Neural crest cell (in vitro differentiated cells): ENCODE measurements at regions not wholly inside any gene's neighbourhood (a gene's known extent, or its start where the extent isn't known, plus 50 kb on each side); places are given as distances from the start of the nearest gene placed in this dataset.

Experiments
- DNase-seq: peaks from one replicate; pipeline ENCODE4 v3.0.0; 2021; ENCODE audit warnings: low read depth, mixed read lengths, low spot score
- H3K27ac Mint-ChIP-seq: one replicate; pipeline ENCODE4 v1.8.0; 2021; ENCODE audit warnings: mild to moderate bottlenecking, mixed read lengths; ENCODE audit not compliant: unreplicated experiment
- H3K27me3 Mint-ChIP-seq: 2 replicates; pipeline ENCODE4 v1.8.0; 2021; ENCODE audit warnings: low read depth, mild to moderate bottlenecking, mixed read lengths
- H3K36me3 Mint-ChIP-seq: 2 replicates; pipeline ENCODE4 v1.8.0; 2021; ENCODE audit warnings: low read depth, mild to moderate bottlenecking, mixed read lengths
- H3K4me1 Mint-ChIP-seq: 2 replicates; pipeline ENCODE4 v1.8.0; 2021; ENCODE audit warnings: mixed read lengths
- H3K4me3 Mint-ChIP-seq: one replicate; pipeline ENCODE4 v1.8.0; 2021; ENCODE audit warnings: mild to moderate bottlenecking, mixed read lengths
- H3K9me3 Mint-ChIP-seq: 2 replicates; pipeline ENCODE4 v1.8.0; 2021; ENCODE audit warnings: mixed read lengths
- TF ChIP-seq, protein P1 (sequence below): fragments of 200-600 bp; sonication (generic); conservative IDR thresholded peaks from 2 replicates; pipeline ENCODE4 v1.5.0; 2021; ENCODE audit warnings: antibody characterized with exemption, mild to moderate bottlenecking

DNA sequence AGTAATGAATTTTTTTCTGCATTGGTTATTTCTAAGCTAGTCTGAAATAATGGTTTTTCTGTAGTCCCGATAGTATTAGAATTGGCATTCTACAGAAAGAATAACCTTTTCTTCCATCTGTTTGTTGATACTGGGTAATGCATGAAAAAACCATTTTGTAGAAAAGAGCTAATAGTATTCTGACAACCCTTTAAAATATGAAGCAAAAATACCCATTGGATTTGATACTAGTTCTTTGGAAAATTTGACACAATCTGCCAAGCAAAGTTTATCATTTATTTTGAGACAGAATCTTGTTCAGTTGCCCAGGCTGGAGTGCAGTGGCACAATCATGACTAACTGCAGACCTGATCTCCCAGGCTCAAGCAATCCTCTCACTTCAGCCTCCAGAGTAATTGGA lies 366.8 kb upstream of the MON1B start:
- no peaks in the 10 kb centered on the region for H3K9me3 Mint-ChIP-seq
- H3K27ac Mint-ChIP-seq, result no peak overlapping the region
- TF ChIP-seq, protein P1, sequence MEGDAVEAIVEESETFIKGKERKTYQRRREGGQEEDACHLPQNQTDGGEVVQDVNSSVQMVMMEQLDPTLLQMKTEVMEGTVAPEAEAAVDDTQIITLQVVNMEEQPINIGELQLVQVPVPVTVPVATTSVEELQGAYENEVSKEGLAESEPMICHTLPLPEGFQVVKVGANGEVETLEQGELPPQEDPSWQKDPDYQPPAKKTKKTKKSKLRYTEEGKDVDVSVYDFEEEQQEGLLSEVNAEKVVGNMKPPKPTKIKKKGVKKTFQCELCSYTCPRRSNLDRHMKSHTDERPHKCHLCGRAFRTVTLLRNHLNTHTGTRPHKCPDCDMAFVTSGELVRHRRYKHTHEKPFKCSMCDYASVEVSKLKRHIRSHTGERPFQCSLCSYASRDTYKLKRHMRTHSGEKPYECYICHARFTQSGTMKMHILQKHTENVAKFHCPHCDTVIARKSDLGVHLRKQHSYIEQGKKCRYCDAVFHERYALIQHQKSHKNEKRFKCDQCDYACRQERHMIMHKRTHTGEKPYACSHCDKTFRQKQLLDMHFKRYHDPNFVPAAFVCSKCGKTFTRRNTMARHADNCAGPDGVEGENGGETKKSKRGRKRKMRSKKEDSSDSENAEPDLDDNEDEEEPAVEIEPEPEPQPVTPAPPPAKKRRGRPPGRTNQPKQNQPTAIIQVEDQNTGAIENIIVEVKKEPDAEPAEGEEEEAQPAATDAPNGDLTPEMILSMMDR, result no peak
- DNase-seq, result no peak
- H3K4me3 Mint-ChIP-seq, result no peak overlapping the region
- no peaks in the 10 kb centered on the region for H3K4me1 Mint-ChIP-seq
- H3K27me3 Mint-ChIP-seq, result peaks cover 21% of the 10 kb centered on the region
- no peaks in the 10 kb centered on the region for H3K36me3 Mint-ChIP-seq

DNA sequence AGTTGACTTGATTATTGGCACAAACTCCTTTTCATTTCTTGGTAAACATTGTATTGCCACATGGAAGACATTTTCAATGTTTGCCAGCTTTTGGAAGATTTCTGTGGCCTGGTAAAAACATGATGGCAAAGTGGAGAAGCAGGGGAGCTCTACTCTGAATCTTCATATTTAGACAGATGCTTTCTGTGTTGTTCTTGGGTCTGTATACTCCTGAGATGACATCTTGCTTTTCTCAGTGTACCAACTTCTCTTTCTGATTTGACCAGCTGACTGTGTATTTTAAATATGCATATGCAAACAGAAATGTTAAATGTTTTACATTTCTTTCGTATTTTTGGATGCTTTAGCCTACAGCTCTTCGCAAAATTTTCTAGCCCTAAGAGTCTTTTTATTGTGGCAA lies 366.2 kb upstream of the MON1B start:
- Mint-ChIP-seq H3K27me3 (peaks cover 23% of the 10 kb centered on the region), H3K36me3 (no peaks in the 10 kb centered on the region), H3K27ac (no peak overlapping the region), H3K4me3 (no peak overlapping the region), H3K9me3 (no peaks in the 10 kb centered on the region), H3K4me1 (no peaks in the 10 kb centered on the region)
- TF ChIP-seq, protein P1, result no peak
- DNase-seq, result no peak

DNA sequence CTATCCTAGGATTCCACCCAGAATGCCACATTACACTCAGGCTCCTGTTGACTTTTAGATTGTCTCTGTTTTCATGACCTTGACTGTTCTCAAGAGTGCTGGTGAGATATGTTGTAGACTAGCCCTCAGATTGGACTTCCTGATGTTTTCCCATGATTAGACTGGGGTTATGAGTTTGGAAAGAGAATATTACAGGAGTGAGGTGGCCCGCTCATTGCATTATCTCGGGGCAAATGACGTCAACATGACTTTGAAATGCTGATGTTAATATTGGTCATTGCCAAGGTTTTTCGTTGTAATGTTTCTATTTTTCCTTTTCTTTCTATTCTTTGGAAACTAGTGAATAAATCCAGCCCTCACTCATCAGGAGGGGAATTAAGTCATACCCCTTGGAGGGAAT lies 355.7 kb upstream of the MON1B start:
- peaks cover 4% of the 10 kb centered on the region for H3K9me3 Mint-ChIP-seq
- no peak overlapping the region for H3K4me3 Mint-ChIP-seq
- TF ChIP-seq, protein P1, result no peak
- H3K4me1 Mint-ChIP-seq, result no peaks in the 10 kb centered on the region
- no peak overlapping the region for H3K27ac Mint-ChIP-seq
- H3K36me3 Mint-ChIP-seq, result peaks cover 2% of the 10 kb centered on the region
- H3K27me3 Mint-ChIP-seq, result peaks cover 10% of the 10 kb centered on the region
- no peak for DNase-seq

DNA sequence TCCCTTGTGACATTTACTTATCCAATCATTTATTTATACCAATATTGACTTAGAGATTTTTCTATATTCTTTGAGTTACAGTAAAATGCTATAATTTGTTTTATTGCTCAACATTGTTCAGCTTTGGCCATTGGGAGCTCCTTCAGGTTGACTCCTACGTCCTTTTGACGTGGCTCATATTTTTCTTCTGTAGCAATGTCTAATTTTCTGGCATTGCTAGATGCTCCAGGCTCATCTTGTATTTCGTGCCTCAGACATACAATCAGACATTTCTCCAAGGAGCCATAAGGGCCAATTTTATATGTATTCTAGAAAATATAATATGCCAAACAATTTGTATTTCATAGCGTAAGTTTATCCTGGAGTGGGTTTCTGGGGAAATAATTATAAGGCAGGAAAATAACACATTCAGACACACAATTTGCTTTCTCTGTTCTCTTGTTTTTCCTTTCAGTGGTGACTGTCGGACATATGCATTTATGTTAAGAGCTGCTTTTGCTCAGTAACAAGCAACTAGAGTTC lies 355.1 kb upstream of the MON1B start:
- no peaks in the 10 kb centered on the region for H3K4me1 Mint-ChIP-seq
- peaks cover 2% of the 10 kb centered on the region for H3K36me3 Mint-ChIP-seq
- TF ChIP-seq, protein P1, result no peak
- H3K4me3 Mint-ChIP-seq, result no peak overlapping the region
- peaks cover 4% of the 10 kb centered on the region for H3K9me3 Mint-ChIP-seq
- H3K27ac Mint-ChIP-seq, result no peak overlapping the region
- H3K27me3 Mint-ChIP-seq, result peaks cover 10% of the 10 kb centered on the region
- DNase-seq, result no peak

DNA sequence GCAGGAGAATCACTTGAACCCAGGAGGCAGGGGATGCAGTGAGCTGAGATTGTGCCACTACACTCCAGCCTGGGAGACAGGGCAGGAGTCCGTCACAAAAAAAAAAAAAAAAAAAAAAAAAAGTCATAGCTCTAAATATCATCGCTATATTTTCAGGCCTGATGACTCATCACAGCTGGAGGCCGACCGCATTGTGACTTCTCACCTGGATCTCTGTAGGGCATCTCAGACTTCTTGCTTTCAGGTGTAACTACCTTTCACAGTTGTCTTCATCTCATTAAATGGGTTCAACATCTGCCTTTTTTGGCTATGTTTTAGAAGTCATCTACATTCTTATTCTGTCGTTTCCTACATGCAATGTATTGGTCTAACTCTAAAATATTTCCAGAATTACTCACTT lies 353.1 kb upstream of the MON1B start:
- Mint-ChIP-seq H3K9me3 (peaks cover 4% of the 10 kb centered on the region), H3K27me3 (peaks cover 11% of the 10 kb centered on the region), H3K27ac (no peak overlapping the region), H3K4me3 (no peak overlapping the region), H3K36me3 (peaks cover 2% of the 10 kb centered on the region), H3K4me1 (no peaks in the 10 kb centered on the region)
- TF ChIP-seq, protein P1, result no peak
- no peak for DNase-seq

DNA sequence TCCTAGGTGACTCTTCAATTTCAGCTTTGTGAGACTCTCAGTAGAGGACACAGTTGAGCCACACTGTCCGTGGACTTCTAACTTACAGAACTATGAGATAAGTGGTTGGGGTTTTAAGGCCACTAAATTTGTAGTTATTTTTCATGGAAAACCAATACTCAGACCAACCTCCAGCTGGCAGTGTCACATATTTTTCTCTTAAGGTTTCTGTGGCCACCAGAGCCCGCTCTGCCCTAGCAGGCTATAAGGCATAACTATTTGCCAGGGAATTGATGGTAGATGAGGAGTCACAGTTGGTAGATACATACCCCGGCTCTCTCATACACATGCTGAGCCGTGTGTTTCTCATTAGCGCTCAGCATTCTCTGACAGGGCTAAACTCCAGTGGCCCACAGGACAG lies 336.8 kb upstream of the MON1B start:
- Mint-ChIP-seq H3K36me3 (no peaks in the 10 kb centered on the region), H3K4me3 (no peak overlapping the region), H3K27ac (no peak overlapping the region), H3K27me3 (no peaks in the 10 kb centered on the region), H3K4me1 (no peaks in the 10 kb centered on the region), H3K9me3 (peaks cover 2% of the 10 kb centered on the region)
- no peak for DNase-seq
- TF ChIP-seq, protein P1, result no peak
